Stimulated activated effector memory CD8-positive, alpha-beta T cell treated with anti-CD3 and anti-CD28 coated beads, Interleukin-12 subunit alpha, Interleukin-12 subunit beta, amount 100 ng/mL, for 72 hours (primary cell): ENCODE measurements at regions not wholly inside any gene's neighbourhood (a gene's known extent, or its start where the extent isn't known, plus 50 kb on each side); places are given as distances from the start of the nearest gene placed in this dataset.
A peak's percentile ranks its signal among the peaks of the same experiment; 100 is the strongest.
"Not testable (repeated sequence)": the region's sequence is repeated elsewhere in the genome, so short reads cannot be mapped to it uniquely, and the experiment has no call there.

Experiments used
- ATAC-seq: fragments of 150-1000 bp; cut with Tn5 transposase; 2 replicates; pipeline ENCODE4 v1.10.0; 2021
- DNase-seq, 2 donors: peaks; one replicate each; pipeline ENCODE4 v3.0.0; 2021 to 2022; ENCODE audit warnings: low spot score in 2 of 2
- H3K27ac Mint-ChIP-seq: one replicate; pipeline ENCODE4 v1.8.0; 2022; ENCODE audit warnings: mild to moderate bottlenecking, mixed read lengths
- H3K36me3 Mint-ChIP-seq: one replicate; pipeline ENCODE4 v1.8.0; 2022; ENCODE audit warnings: mild to moderate bottlenecking, mixed read lengths
- H3K4me1 Mint-ChIP-seq: one replicate; pipeline ENCODE4 v1.8.0; 2022; ENCODE audit warnings: mixed read lengths
- H3K4me3 Mint-ChIP-seq: one replicate; pipeline ENCODE4 v1.8.0; 2022; ENCODE audit warnings: mild to moderate bottlenecking, mixed read lengths
- H3K9me3 Mint-ChIP-seq: one replicate; pipeline ENCODE4 v1.8.0; 2022; ENCODE audit warnings: mixed read lengths

- Mint-ChIP-seq H3K4me1 (peaks cover 43% of the 10 kb centered on the region), H3K36me3 (peaks cover 87% of the 10 kb centered on the region), H3K4me3 (peak overlapping the region; percentile 20), H3K27ac (peak overlapping the region; percentile 74)
- ATAC-seq: peak; percentile 72
- H3K9me3 Mint-ChIP-seq, DNase-seq: not testable (repeated sequence)
Observed at GRCh38 chr16:29118301-29118957, 133.6 kb downstream of the LAT start.

- Mint-ChIP-seq H3K4me1 (peaks cover 49% of the 10 kb centered on the region), H3K27ac (no peak overlapping the region), H3K36me3 (peaks cover 95% of the 10 kb centered on the region), H3K9me3 (no peaks in the 10 kb centered on the region), H3K4me3 (no peak overlapping the region)
- no peak for ATAC-seq
- no peak for DNase-seq
Observed at GRCh38 chr16:29117631-29118030, 132.8 kb downstream of the LAT start.

- H3K27ac Mint-ChIP-seq: peak overlapping the region; percentile 88
- no peaks in the 10 kb centered on the region for H3K9me3 Mint-ChIP-seq
- DNase-seq (no peak), ATAC-seq (no peak)
- peaks cover 56% of the 10 kb centered on the region for H3K4me1 Mint-ChIP-seq
- H3K36me3 Mint-ChIP-seq: peaks cover 96% of the 10 kb centered on the region
- H3K4me3 Mint-ChIP-seq: peak overlapping the region; percentile 56
Observed at GRCh38 chr16:29116980-29117379, 132.1 kb downstream of the LAT start.

- ATAC-seq, DNase-seq, H3K9me3 Mint-ChIP-seq: not testable (repeated sequence)
- Mint-ChIP-seq H3K4me1 (peaks cover 63% of the 10 kb centered on the region), H3K36me3 (peaks cover 99% of the 10 kb centered on the region), H3K4me3 (peak overlapping the region; percentile 56), H3K27ac (peak overlapping the region; percentile 88)
Observed at GRCh38 chr16:29116207-29116606, 131.4 kb downstream of the LAT start.

- H3K36me3 Mint-ChIP-seq: peaks cover 99% of the 10 kb centered on the region
- peak; percentile 84 for ATAC-seq
- not testable (repeated sequence) for H3K9me3 Mint-ChIP-seq, DNase-seq
- H3K4me3 Mint-ChIP-seq: peak overlapping the region; percentile 56
- H3K27ac Mint-ChIP-seq: peak overlapping the region; percentile 88
- H3K4me1 Mint-ChIP-seq: peaks cover 68% of the 10 kb centered on the region
Observed at GRCh38 chr16:29115802-29116141, 130.9 kb downstream of the LAT start.

DNA sequence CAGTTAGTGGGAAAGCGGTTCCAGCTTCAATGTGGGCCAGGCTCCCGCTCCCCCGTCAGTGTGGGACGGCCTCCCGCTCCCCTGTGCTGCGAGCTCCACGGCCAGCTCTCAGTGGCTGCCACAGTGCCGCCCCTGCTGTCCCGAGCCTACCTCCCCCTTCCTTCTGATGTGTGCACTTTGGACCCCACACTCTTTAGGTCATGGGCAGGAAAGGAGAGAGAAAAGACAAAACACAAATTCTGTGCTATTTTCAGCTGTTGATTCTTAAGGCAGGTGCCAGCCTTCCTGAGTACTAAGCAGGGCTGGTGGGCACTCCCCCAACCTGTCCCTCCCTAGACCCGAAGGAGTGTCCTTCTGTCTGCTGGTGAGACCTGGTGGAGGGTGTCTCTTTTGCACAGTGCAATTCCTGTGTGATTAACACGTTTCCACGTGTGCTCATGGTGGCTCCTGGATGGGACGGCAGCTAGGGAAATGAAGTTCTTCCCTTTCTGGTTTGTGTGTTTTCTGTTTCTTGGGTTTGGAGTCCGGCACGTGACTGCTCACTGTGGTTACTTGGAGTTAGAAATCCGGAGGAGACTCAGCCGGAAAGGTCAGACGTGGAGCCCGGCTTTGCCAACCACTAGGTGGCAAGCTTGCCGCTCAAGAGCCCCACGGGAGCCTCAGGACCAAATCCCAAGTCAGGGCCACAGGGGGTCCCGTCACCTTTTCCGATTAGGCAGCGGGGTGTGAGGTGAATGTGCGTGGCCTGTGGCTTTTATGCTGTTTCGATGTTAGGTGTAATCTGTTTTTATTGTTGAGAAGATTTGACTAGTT, 130.3 kb downstream of the LAT start:
- H3K9me3 Mint-ChIP-seq: not testable (repeated sequence)
- peak; percentile 39 for ATAC-seq
- peak in 1 of 2 donors; percentile 69 for DNase-seq
- H3K4me1 Mint-ChIP-seq: peaks cover 73% of the 10 kb centered on the region
- peak overlapping the region; percentile 56 for H3K4me3 Mint-ChIP-seq
- H3K27ac Mint-ChIP-seq: peak overlapping the region; percentile 88
- peaks cover 99% of the 10 kb centered on the region for H3K36me3 Mint-ChIP-seq

DNA sequence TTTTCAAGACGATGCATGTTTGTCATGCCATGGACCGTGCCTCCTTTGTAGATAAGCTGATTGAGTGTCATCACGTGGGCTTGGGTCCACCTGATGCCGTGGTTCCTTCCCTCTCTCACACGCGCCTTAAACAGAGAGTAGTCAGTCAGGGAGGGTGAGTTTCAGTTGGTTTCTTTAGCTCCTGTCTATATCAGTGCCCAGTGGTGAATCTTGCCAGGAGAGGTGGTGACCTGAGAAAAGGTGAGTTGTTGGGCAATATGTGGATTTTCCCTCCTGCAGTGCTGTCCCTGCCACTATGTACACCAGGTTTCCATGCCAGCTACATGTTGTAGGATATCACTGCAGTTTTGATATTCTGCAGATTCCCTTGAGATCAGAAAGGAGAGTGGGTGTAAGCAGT, 129.7 kb downstream of the LAT start:
- H3K27ac Mint-ChIP-seq: peak overlapping the region; percentile 88
- peaks cover 74% of the 10 kb centered on the region for H3K4me1 Mint-ChIP-seq
- DNase-seq (no peak), ATAC-seq (no peak)
- no peaks in the 10 kb centered on the region for H3K9me3 Mint-ChIP-seq
- H3K4me3 Mint-ChIP-seq: peak overlapping the region; percentile 56
- H3K36me3 Mint-ChIP-seq: peaks cover 99% of the 10 kb centered on the region

DNA sequence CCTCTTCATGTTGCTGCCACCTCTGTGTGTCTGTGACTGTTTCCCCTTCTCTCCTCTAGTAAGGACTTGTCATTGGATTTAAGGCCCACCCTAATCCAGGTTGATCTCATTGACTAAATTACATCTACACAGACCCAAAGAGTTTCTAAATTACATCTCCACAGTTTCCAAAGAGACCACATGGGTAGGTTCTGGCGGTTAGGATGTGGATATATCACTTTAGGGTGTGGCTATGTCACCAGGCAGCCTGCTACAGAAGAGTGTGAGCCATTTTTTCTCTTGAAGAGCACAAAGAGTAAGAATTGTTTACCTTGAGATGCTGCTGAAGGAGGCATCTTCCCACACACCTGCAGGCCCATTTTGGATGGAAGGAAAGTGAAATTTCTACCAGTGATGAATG, 128.6 kb downstream of the LAT start:
- DNase-seq, H3K4me3 Mint-ChIP-seq, H3K9me3 Mint-ChIP-seq: not testable (repeated sequence)
- H3K4me1 Mint-ChIP-seq: peaks cover 71% of the 10 kb centered on the region
- peaks cover 95% of the 10 kb centered on the region for H3K36me3 Mint-ChIP-seq
- ATAC-seq: peak; percentile 71
- H3K27ac Mint-ChIP-seq: peak overlapping the region; percentile 68

GRCh38 chr16:29112755-29113347, 128.0 kb downstream of the LAT start:
- Mint-ChIP-seq H3K4me3 (peak overlapping the region; percentile 20), H3K36me3 (peaks cover 90% of the 10 kb centered on the region), H3K27ac (peak overlapping the region; percentile 73), H3K9me3 (no peaks in the 10 kb centered on the region), H3K4me1 (peaks cover 67% of the 10 kb centered on the region)
- no peak for ATAC-seq
- DNase-seq: no peak

GRCh38 chr16:29111901-29112680, 127.2 kb downstream of the LAT start:
- H3K4me1 Mint-ChIP-seq: peaks cover 67% of the 10 kb centered on the region
- peak overlapping the region; percentile 73 for H3K27ac Mint-ChIP-seq
- H3K9me3 Mint-ChIP-seq, DNase-seq: not testable (repeated sequence)
- peak overlapping the region; percentile 20 for H3K4me3 Mint-ChIP-seq
- ATAC-seq: peak; percentile 80
- H3K36me3 Mint-ChIP-seq: peaks cover 82% of the 10 kb centered on the region

GRCh38 chr16:29111421-29111820, 126.6 kb downstream of the LAT start:
- peak overlapping the region; percentile 13 for H3K4me3 Mint-ChIP-seq
- H3K4me1 Mint-ChIP-seq: peaks cover 60% of the 10 kb centered on the region
- H3K36me3 Mint-ChIP-seq: peaks cover 81% of the 10 kb centered on the region
- peak overlapping the region; percentile 73 for H3K27ac Mint-ChIP-seq
- no peak for ATAC-seq
- no peak for DNase-seq
- no peaks in the 10 kb centered on the region for H3K9me3 Mint-ChIP-seq

GRCh38 chr16:29108625-29109169, 123.8 kb downstream of the LAT start:
- H3K36me3 Mint-ChIP-seq: peaks cover 79% of the 10 kb centered on the region
- H3K4me3 Mint-ChIP-seq, DNase-seq, H3K9me3 Mint-ChIP-seq, ATAC-seq, H3K27ac Mint-ChIP-seq: not testable (repeated sequence)
- H3K4me1 Mint-ChIP-seq: peaks cover 34% of the 10 kb centered on the region

DNA sequence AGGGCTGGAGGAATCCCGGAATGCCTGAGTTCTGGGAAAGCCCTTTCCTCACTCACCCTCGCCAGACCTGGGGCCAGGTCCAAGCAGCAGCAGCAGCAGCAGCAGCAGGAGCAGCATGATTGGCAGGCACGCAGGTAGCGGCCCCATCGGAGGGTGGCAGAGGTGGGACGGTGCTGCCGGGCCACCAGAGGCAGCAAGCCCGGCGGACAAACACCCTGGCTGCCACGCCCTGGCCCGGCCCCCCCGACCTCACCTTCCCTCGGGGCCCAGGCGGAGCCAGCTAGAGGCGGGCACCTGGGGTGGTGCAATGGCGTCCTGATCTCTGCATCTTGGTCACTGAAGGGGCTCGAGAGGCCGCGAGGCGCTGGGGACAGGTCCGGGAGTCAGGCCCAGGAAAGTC, 122.4 kb downstream of the LAT start:
- Mint-ChIP-seq H3K4me1 (peaks cover 21% of the 10 kb centered on the region), H3K36me3 (peaks cover 79% of the 10 kb centered on the region), H3K27ac (no peak overlapping the region), H3K9me3 (no peaks in the 10 kb centered on the region), H3K4me3 (no peak overlapping the region)
- DNase-seq: no peak
- ATAC-seq: no peak

DNA sequence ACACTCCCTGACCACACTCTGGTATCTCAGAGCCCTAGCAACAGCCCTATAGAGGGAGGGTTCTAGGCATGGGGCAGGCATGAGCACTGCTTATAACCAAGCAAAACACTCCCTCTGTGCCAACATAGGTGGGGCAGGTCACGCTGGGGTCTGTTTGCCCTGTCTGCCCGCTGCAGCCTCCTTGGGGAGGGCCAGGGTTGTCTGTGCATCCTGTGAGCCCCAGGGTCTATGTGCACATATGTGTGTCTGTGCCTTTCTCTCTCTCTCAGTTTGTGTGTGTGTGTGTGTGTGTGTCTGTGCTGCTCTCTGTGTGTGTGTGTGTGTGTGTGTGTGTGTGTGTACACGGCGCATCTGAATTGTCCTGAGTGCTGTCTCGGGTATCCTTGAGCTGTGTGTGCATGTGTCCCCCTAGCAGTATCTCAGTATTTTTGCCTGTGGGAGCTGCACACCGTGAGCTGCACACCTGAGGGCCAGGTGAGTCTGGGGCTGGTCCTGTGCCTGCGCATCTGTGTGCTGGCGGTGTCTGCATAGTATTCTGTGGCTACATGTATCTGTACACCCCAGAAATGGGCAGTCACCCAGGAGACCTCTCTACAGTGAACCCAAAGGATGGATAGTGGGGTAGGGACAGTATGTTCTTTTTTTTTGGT, 121.5 kb downstream of the LAT start:
- not testable (repeated sequence) for ATAC-seq, H3K9me3 Mint-ChIP-seq, DNase-seq, H3K4me3 Mint-ChIP-seq
- peak overlapping the region; percentile 20 for H3K27ac Mint-ChIP-seq
- H3K36me3 Mint-ChIP-seq: peaks cover 80% of the 10 kb centered on the region
- H3K4me1 Mint-ChIP-seq: peaks cover 12% of the 10 kb centered on the region
